HepG2 (cell line): ENCODE measurements at regions not wholly inside any gene's neighbourhood (a gene's known extent, or its start where the extent isn't known, plus 50 kb on each side); places are given as distances from the start of the nearest gene placed in this dataset.

Experiments used
- ATAC-seq: fragments of 200-7000 bp; cut with Tn5 transposase; 3 replicates; pipeline ENCODE4 v1.9.1; 2020; ENCODE audit warnings: mild to moderate bottlenecking, moderate library complexity
- BruUV-seq: library from RNA; stranded (reverse); fragments of 400-500 nt; replicated peaks from 2 replicates; lab custom pipeline; 2021; lab: Mats Ljungman, UMichigan
- CTCF ChIA-PET: fragments of 300-600 bp; formaldehyde crosslinking; extraction: SDS; loops from one replicate; lab custom pipeline; 2021; ENCODE audit warnings: low total read pairs, inconsistent platforms, low intra/inter-chr PET ratio; lab: Yijun Ruan, JAX
- POLR2A ChIA-PET: fragments of 350-600 bp; sonication (Branson Sonifier 250); formaldehyde crosslinking; loops from one replicate; lab custom pipeline; 2020; ENCODE audit warnings: antibody characterized with exemption, inconsistent platforms; lab: Yijun Ruan, JAX
- DNase-seq: peaks from one replicate; pipeline ENCODE4 v3.0.0-alpha.2; 2015; ENCODE audit warnings: low spot score
- FAIRE-seq: peaks from 3 replicates; lab custom pipeline; 2011; peaks lifted over from hg19 to GRCh38; lab: Jason Lieb, UNC
- H2AFZ ChIP-seq: one replicate; pipeline ENCODE4 v1.6.1; 2011; ENCODE audit warnings: low read length, inconsistent platforms
- H3K27ac ChIP-seq: fragments of 300-600 bp; 3 replicates; pipeline ENCODE4 v1.8.0; 2011; ENCODE audit warnings: mixed run types, mild to moderate bottlenecking, mixed read lengths, low read length, inconsistent platforms; ENCODE audit not compliant: insufficient read depth; ENCODE audit errors: extremely low read length
- H3K27me3 ChIP-seq, 2 experiments: fragments of 200-600 bp in 1 of 2; 2 replicates in 1 of 2; 3 replicates in 1 of 2; pipeline versions ENCODE4 v1.6.0 to v1.8.0; 2011; ENCODE audit warnings: low read length in 2 of 2, mild to moderate bottlenecking in 2 of 2, moderate library complexity in 2 of 2, inconsistent platforms in 1 of 2; ENCODE audit not compliant: insufficient read depth in 2 of 2, control insufficient read depth in 1 of 2
- H3K36me3 ChIP-seq, 2 experiments: fragments of 200-600 bp in 1 of 2; replicated peaks in 1 of 2; 2 replicates in 1 of 2; 3 replicates in 1 of 2; pipeline versions ENCODE4 v1.5.1 to v1.8.0; 2011; ENCODE audit warnings: low read length in 2 of 2, inconsistent platforms in 1 of 2; ENCODE audit not compliant: insufficient read depth in 2 of 2, control insufficient read depth in 1 of 2
- H3K4me1 ChIP-seq: 2 replicates; pipeline ENCODE4 v1.5.1; 2012; ENCODE audit warnings: low read length, inconsistent platforms; ENCODE audit not compliant: insufficient read depth
- H3K4me2 ChIP-seq: 2 replicates; pipeline ENCODE4 v1.6.0; 2011; ENCODE audit warnings: low read depth, low read length, inconsistent platforms
- H3K4me3 ChIP-seq, 3 experiments: fragments of 200-600 bp in 1 of 3; sonication (generic), shearing (Covaris generic) in 1 of 3; replicated peaks in 1 of 3; 2 replicates each; pipeline ENCODE4 v1.5.1; 2011 to 2016; ENCODE audit warnings: low read length in 3 of 3, inconsistent platforms in 2 of 3, low read depth in 2 of 3, mild to moderate bottlenecking in 2 of 3, control low read depth in 1 of 3, mixed read lengths in 1 of 3; ENCODE audit not compliant: insufficient read depth in 1 of 3
- H3K79me2 ChIP-seq: one replicate; pipeline ENCODE4 v1.6.1; 2011; ENCODE audit warnings: low read length, inconsistent platforms; ENCODE audit not compliant: insufficient read depth
- H3K9ac ChIP-seq: 2 replicates; pipeline ENCODE4 v1.6.0; 2011; ENCODE audit warnings: mild to moderate bottlenecking, low read depth, low read length, inconsistent platforms; ENCODE audit not compliant: insufficient read depth
- H3K9me3 ChIP-seq: 2 replicates; pipeline ENCODE4 v1.5.1; 2012; ENCODE audit warnings: mild to moderate bottlenecking, low read length
- H4K20me1 ChIP-seq: 2 replicates; pipeline ENCODE4 v1.6.0; 2011; ENCODE audit warnings: inconsistent platforms, mild to moderate bottlenecking, low read length, moderate library complexity; ENCODE audit not compliant: insufficient read depth
- CTCF ChIP-seq: sonication (generic); formaldehyde crosslinking; IDR thresholded peaks from 2 replicates; pipeline ENCODE4 v1.5.0; 2020; ENCODE audit warnings: mild to moderate bottlenecking, missing genetic modification reagents, moderate library complexity
- SAFB2 ChIP-seq: sonication (generic); formaldehyde crosslinking; IDR thresholded peaks from 2 replicates; pipeline ENCODE4 v1.5.1; 2020; ENCODE audit warnings: missing genetic modification reagents, low read depth, mild to moderate bottlenecking, borderline replicate concordance
- SNAI1 ChIP-seq: sonication (generic); formaldehyde crosslinking; IDR thresholded peaks from 2 replicates; pipeline ENCODE4 v1.5.0; 2020; ENCODE audit warnings: mild to moderate bottlenecking, missing genetic modification reagents, borderline replicate concordance
- STAG1 ChIP-seq: sonication (generic); formaldehyde crosslinking; IDR thresholded peaks from 2 replicates; pipeline ENCODE4 v1.4.0; 2020; ENCODE audit warnings: missing genetic modification reagents
- TEF ChIP-seq: sonication (generic); formaldehyde crosslinking; IDR thresholded peaks from 2 replicates; pipeline ENCODE4 v1.5.0; 2020; ENCODE audit warnings: missing genetic modification reagents
- ZHX1 ChIP-seq: sonication (generic); formaldehyde crosslinking; IDR thresholded peaks from 2 replicates; pipeline ENCODE4 v1.8.1; 2022; ENCODE audit warnings: low read depth, mild to moderate bottlenecking, missing genetic modification reagents
- ZNF563 ChIP-seq: sonication (generic); formaldehyde crosslinking; IDR thresholded peaks from 2 replicates; pipeline ENCODE4 v1.8.0; 2022; ENCODE audit warnings: mild to moderate bottlenecking, moderate library complexity, missing genetic modification reagents
- ZNF644 ChIP-seq: IDR thresholded peaks from 2 replicates; pipeline ENCODE4 v1.6.1; 2016; ENCODE audit warnings: low read depth
- ZNF652 ChIP-seq: IDR thresholded peaks from 2 replicates; pipeline ENCODE4 v1.6.1; 2016; ENCODE audit warnings: low read depth, borderline replicate concordance
- ZNF749 ChIP-seq: sonication (generic); formaldehyde crosslinking; IDR thresholded peaks from 2 replicates; pipeline ENCODE4 v1.8.0; 2022; ENCODE audit warnings: mild to moderate bottlenecking, missing genetic modification reagents, moderate library complexity, borderline replicate concordance
- WGBS: methylation state at CpG from one replicate; pipeline ENCODE4 v1.1.6; 2017; ENCODE audit warnings: low lambda C conversion rate; 5-methylcytosine and 5-hydroxymethylcytosine counted together
- in situ Hi-C: cut with HindIII; loops from 2 replicates; pipeline ENCODE4 v1.10.0; 2017; ENCODE audit warnings: low pct_unique_long_range_greater_than_20kb; ENCODE audit not compliant: extremely low pct_ligation_motif_present
- intact Hi-C: fragments of 100-400 bp; cut with micrococcal nuclease; formaldehyde crosslinking; loops from one replicate; pipeline ENCODE4 v1.10.0; 2022; ENCODE audit not compliant: unreplicated experiment
- TF ChIP-seq, protein P1 (sequence below): IDR thresholded peaks from 2 replicates; pipeline ENCODE4 v1.6.1; 2018; ENCODE audit warnings: missing genetic modification reagents, mild to moderate bottlenecking, missing compliant biosample characterization
- TF ChIP-seq, protein P2 (sequence below): sonication (generic); formaldehyde crosslinking; IDR thresholded peaks from 2 replicates; pipeline ENCODE4 v1.4.0; 2020; ENCODE audit warnings: missing genetic modification reagents

GRCh38 chr7:41046221-41046761, 656.6 kb downstream of the INHBA start:
- in situ Hi-C loops = no loop called here
- Histone ChIP-seq H3K4me2 (no peak overlapping the region), H3K9ac (no peak overlapping the region)

GRCh38 chr7:41045556-41046123, 657.2 kb downstream of the INHBA start:
- H3K4me3 ChIP-seq = no peak overlapping the region
- no peaks in the 10 kb centered on the region for H3K36me3 ChIP-seq
- H3K4me2 ChIP-seq = no peak overlapping the region
- H3K9me3 ChIP-seq = no peaks in the 10 kb centered on the region
- H2AFZ ChIP-seq = no peak overlapping the region
- DNase-seq (peak; percentile 3), FAIRE-seq (no peak), ATAC-seq (no peak; the same call in 2 of the 3 replicates)
- no peaks in the 10 kb centered on the region for H4K20me1 ChIP-seq
- TF ChIP-seq, protein P1, sequence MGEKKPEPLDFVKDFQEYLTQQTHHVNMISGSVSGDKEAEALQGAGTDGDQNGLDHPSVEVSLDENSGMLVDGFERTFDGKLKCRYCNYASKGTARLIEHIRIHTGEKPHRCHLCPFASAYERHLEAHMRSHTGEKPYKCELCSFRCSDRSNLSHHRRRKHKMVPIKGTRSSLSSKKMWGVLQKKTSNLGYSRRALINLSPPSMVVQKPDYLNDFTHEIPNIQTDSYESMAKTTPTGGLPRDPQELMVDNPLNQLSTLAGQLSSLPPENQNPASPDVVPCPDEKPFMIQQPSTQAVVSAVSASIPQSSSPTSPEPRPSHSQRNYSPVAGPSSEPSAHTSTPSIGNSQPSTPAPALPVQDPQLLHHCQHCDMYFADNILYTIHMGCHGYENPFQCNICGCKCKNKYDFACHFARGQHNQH (CRISPR knock-in tag) = no peak
- TF ChIP-seq TEF (CRISPR knock-in tag) = no peak
- no peak for TF ChIP-seq ZHX1
- TF ChIP-seq ZNF563 (CRISPR knock-in tag) = no peak
- TF ChIP-seq STAG1 (CRISPR knock-in tag) = peak; percentile 56
- TF ChIP-seq CTCF = peak; percentile 43
- TF ChIP-seq, protein P2, sequence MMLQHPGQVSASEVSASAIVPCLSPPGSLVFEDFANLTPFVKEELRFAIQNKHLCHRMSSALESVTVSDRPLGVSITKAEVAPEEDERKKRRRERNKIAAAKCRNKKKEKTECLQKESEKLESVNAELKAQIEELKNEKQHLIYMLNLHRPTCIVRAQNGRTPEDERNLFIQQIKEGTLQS (CRISPR knock-in tag) = no peak
- in situ Hi-C loops = no loop called here
- CTCF ChIA-PET = no interaction called here
- no TSS peak for BruUV-seq
- no peak overlapping the region for H3K27ac ChIP-seq
- no peaks in the 10 kb centered on the region for H3K27me3 ChIP-seq
- H3K4me1 ChIP-seq = no peaks in the 10 kb centered on the region
- H3K79me2 ChIP-seq = no peaks in the 10 kb centered on the region
- POLR2A ChIA-PET = no interaction called here
- no peak overlapping the region for H3K9ac ChIP-seq
- 5% methylated on average over 3 of the region's 3 CpGs for WGBS
- intact Hi-C loops = no loop called here

More at GRCh38 chr7:41046221-41046761, 656.6 kb downstream of the INHBA start:
- ChIA-PET CTCF (no interaction called here), POLR2A (no interaction called here)
- Histone ChIP-seq H3K9me3 (no peaks in the 10 kb centered on the region), H3K79me2 (no peaks in the 10 kb centered on the region), H3K36me3 (no peaks in the 10 kb centered on the region), H3K4me1 (no peaks in the 10 kb centered on the region), H3K27me3 (no peaks in the 10 kb centered on the region), H4K20me1 (no peaks in the 10 kb centered on the region), H3K4me3 (no peak overlapping the region), H3K27ac (no peak overlapping the region), H2AFZ (no peak overlapping the region)
- DNase-seq (no peak), FAIRE-seq (no peak), ATAC-seq (no peak)
- no TSS peak for BruUV-seq
- intact Hi-C loops = no loop called here
- TF ChIP-seq ZNF644 (CRISPR knock-in tag) = no peak
- no peak for TF ChIP-seq SNAI1 (CRISPR knock-in tag)
- TF ChIP-seq ZNF749 = no peak
- no peak for TF ChIP-seq SAFB2 (CRISPR knock-in tag)
- no peak for TF ChIP-seq ZNF652
- WGBS = 71% methylated on average over 6 of the region's 7 CpGs
